Tibial artery (tissue), 4 donors: ENCODE measurements at regions not wholly inside any gene's neighbourhood (a gene's known extent, or its start where the extent isn't known, plus 50 kb on each side); places are given as distances from the start of the nearest gene placed in this dataset.

Experiments used
- DNase-seq, 2 donors: peaks; one replicate each; pipeline ENCODE4 v3.0.0-alpha.2; 2019
- H3K27ac ChIP-seq, 2 donors: fragments of 200-600 bp; sonication (generic) in 1 of 2; 1 replicate in 1 of 2; 2 replicates in 1 of 2; pipeline ENCODE4 v1.5.1; 2018 to 2019; ENCODE audit warnings: mild to moderate bottlenecking in 1 of 2
- H3K27me3 ChIP-seq, 2 donors: fragments of 200-600 bp; sonication (generic) in 1 of 2; one replicate each; pipeline versions ENCODE4 v1.5.1 to v1.6.0; 2016 to 2019
- H3K36me3 ChIP-seq, 3 donors: fragments of 200-600 bp; sonication (generic) in 2 of 3; one replicate each; pipeline ENCODE4 v1.5.1; 2016 to 2019; ENCODE audit warnings: mild to moderate bottlenecking in 2 of 3
- H3K4me1 ChIP-seq, 4 donors: fragments of 200-600 bp; sonication (generic) in 2 of 4; 1 replicate in 3 of 4; 2 replicates in 1 of 4; pipeline ENCODE4 v1.5.1; 2016 to 2019
- H3K4me3 ChIP-seq, 2 donors: fragments of 200-600 bp; sonication (generic) in 1 of 2; 1 replicate in 1 of 2; 2 replicates in 1 of 2; pipeline ENCODE4 v1.5.1; 2018 to 2019; ENCODE audit warnings: mild to moderate bottlenecking in 2 of 2
- H3K9me3 ChIP-seq, 3 donors: fragments of 200-600 bp; sonication (generic) in 1 of 3; one replicate each; pipeline ENCODE4 v1.5.1; 2016 to 2019
- intact Hi-C: fragments of 100-400 bp; cut with DNase I; formaldehyde crosslinking; loops from one replicate; pipeline ENCODE4 v1.15.0; 2023; ENCODE audit warnings: low total_unique reads
- TF ChIP-seq, protein P1 (sequence below), 2 experiments: fragments of 200-600 bp in 1 of 2; fragments of 450-650 bp in 1 of 2; IDR thresholded peaks; one replicate each; pipeline ENCODE4 v1.5.1; 2017 to 2019; ENCODE audit warnings: antibody characterized with exemption in 2 of 2, mild to moderate bottlenecking in 1 of 2, moderate library complexity in 1 of 2

DNA sequence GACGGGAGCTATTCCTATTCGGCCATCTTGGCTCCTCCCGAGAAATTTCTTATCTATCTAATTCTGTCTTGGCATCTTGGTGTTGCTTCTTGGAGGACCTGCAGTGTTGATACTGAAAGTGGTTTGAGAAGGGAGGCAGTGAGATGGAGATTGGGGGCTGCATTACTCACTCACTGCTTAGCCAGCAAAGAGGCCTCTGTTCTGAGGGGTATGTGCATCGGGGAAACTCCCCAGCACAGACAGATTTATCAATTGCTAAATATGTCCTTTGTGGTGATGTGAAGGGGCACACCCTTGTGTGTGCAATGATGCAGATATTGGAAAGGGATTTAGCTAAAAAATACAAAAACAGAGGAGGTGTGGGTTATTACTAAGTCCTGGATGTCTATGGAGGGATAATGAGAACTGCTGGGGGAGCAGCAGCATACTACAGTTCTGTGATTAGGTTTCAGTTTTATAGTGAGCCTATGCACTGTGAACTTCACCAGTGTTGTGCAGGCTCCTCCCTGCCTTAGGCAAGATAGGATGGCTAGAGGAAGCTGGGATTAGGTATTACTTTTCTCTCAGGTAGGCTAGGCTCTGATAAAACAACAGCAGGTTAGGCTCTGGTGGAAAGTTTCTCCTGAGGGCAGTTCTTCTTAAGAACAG lies 279.0 kb downstream of the HS3ST1 start:
- H3K36me3 ChIP-seq, result no peaks in the 10 kb centered on the region
- TF ChIP-seq, protein P1, sequence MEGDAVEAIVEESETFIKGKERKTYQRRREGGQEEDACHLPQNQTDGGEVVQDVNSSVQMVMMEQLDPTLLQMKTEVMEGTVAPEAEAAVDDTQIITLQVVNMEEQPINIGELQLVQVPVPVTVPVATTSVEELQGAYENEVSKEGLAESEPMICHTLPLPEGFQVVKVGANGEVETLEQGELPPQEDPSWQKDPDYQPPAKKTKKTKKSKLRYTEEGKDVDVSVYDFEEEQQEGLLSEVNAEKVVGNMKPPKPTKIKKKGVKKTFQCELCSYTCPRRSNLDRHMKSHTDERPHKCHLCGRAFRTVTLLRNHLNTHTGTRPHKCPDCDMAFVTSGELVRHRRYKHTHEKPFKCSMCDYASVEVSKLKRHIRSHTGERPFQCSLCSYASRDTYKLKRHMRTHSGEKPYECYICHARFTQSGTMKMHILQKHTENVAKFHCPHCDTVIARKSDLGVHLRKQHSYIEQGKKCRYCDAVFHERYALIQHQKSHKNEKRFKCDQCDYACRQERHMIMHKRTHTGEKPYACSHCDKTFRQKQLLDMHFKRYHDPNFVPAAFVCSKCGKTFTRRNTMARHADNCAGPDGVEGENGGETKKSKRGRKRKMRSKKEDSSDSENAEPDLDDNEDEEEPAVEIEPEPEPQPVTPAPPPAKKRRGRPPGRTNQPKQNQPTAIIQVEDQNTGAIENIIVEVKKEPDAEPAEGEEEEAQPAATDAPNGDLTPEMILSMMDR (IDR thresholded peaks at IDR 0.05), result no peak
- no peak overlapping the region for H3K4me3 ChIP-seq
- H3K27me3 ChIP-seq, result no peaks in the 10 kb centered on the region
- intact Hi-C loops, result no loop called here
- H3K27ac ChIP-seq, result no peak overlapping the region
- H3K9me3 ChIP-seq, result no peaks in the 10 kb centered on the region
- H3K4me1 ChIP-seq, result no peaks in the 10 kb centered on the region
- no peak for DNase-seq

DNA sequence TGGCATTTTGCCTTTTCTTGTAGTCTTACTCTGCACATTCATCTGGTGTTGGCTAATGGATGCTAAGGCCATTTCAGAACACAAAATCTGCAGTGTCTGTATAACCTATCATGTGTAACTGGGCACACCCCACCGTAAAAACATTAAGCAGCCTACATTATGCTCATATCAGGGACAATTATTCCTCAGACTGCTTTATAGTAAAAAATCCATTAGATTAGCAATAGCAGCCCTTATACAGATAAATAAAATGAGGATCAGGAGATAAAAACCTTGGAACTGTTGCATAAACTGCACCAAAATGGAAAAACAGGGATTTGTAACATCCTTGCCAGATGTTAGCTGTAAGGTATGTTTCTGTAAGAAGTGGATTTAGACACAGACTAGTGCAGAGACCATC lies 288.8 kb downstream of the HS3ST1 start:
- no peak overlapping the region for H3K27ac ChIP-seq
- no peaks in the 10 kb centered on the region for H3K9me3 ChIP-seq
- no peaks in the 10 kb centered on the region for H3K4me1 ChIP-seq
- TF ChIP-seq, protein P1 (IDR thresholded peaks at IDR 0.05), result no peak
- intact Hi-C loops, result no loop called here
- no peaks in the 10 kb centered on the region for H3K36me3 ChIP-seq
- no peaks in the 10 kb centered on the region for H3K27me3 ChIP-seq
- H3K4me3 ChIP-seq, result no peak overlapping the region
- DNase-seq, result no peak

DNA sequence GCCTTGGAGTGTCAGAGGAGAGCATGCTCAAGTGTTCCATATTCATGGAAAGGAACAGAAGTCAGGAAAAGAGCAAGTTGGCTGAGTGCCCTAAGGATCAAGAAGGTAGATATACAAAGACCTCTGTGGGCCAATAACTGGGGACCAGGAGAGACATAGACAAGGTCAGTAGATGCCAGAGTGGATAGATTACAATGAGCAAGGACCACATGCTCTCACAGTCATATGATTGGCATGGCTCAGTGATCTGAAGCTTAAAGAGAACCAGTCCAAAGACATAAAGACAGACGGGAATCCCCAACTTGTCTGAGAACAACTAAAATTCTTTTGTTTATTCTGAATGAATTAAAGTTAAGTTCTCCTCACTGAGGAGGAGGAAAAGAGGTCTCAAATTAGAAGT lies 289.7 kb downstream of the HS3ST1 start:
- TF ChIP-seq, protein P1 (IDR thresholded peaks at IDR 0.05), result no peak
- H3K4me1 ChIP-seq, result no peaks in the 10 kb centered on the region
- no peak overlapping the region for H3K4me3 ChIP-seq
- no peaks in the 10 kb centered on the region for H3K27me3 ChIP-seq
- no peaks in the 10 kb centered on the region for H3K9me3 ChIP-seq
- no peaks in the 10 kb centered on the region for H3K36me3 ChIP-seq
- H3K27ac ChIP-seq, result no peak overlapping the region
- DNase-seq, result no peak
- intact Hi-C loops, result no loop called here

DNA sequence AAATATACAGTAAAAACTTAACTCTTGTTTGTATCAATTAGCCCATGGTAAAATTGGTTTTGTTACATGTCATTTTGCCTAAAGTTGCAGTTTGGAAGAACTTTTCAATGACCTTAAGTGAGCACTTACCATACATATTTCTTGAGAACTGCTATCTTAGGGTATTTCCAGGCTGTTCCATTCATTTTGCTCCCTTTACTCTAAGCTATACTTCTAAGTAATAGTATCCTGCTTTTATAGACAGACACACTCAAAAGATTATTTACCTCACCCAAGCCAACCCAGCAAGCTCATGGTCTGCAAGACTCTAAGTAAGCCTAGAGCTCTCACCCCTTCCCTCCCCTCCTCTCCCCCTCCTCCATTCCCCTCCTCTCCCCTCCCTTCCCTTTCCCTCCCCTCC lies 294.0 kb downstream of the HS3ST1 start:
- Histone ChIP-seq H3K4me3 (no peak overlapping the region), H3K4me1 (no peaks in the 10 kb centered on the region), H3K27ac (no peak overlapping the region), H3K27me3 (no peaks in the 10 kb centered on the region), H3K36me3 (no peaks in the 10 kb centered on the region), H3K9me3 (no peaks in the 10 kb centered on the region)
- no peak for DNase-seq
- intact Hi-C loops, result no loop called here
- TF ChIP-seq, protein P1 (IDR thresholded peaks at IDR 0.05), result no peak

DNA sequence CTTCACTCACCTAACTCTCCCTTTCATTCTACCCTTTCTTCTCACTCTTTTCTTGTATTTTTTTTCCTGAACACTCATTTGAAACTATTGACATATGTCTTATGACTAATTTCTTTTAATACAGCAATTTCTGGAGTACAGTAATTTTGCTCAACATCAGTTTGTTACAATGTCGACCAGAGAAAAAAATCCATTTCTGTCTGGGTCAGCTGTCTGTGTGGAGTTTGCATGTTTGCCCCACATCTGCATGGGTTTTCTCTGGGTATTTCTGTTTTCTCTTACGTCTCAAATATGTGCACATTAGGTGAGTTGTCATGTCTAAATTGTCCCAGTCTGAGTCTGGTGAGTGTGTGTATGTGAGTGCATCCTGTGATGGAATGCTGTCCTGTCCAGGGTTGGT lies 294.8 kb downstream of the HS3ST1 start:
- no peak for DNase-seq
- H3K36me3 ChIP-seq, result no peaks in the 10 kb centered on the region
- TF ChIP-seq, protein P1 (IDR thresholded peaks at IDR 0.05), result no peak

DNA sequence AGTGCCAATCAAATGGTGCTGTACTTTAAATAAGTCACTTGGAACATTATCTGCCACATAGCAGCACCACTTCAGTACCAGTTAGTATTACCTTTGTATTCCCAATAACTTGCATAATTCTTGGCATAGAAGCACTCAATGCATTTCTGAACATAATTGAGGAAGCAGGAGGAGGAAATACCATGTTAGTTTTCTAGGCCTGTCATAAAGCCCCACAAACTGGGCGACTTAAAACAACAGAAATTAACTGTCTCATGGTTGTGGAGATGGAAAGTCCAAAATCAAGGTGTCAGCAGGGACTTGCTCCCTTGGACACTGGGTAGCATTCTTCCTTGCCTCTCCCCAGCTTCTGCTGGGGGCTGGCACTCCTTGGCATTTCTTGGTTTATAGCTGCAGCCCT lies 296.2 kb downstream of the HS3ST1 start:
- no peaks in the 10 kb centered on the region for H3K27me3 ChIP-seq
- H3K27ac ChIP-seq, result no peak overlapping the region
- H3K36me3 ChIP-seq, result no peaks in the 10 kb centered on the region
- no peak overlapping the region for H3K4me3 ChIP-seq
- intact Hi-C loops, result no loop called here
- TF ChIP-seq, protein P1 (IDR thresholded peaks at IDR 0.05), result no peak
- DNase-seq, result no peak
- H3K9me3 ChIP-seq, result no peaks in the 10 kb centered on the region
- H3K4me1 ChIP-seq, result no peaks in the 10 kb centered on the region

More for the DNA sequence above, 294.8 kb downstream of the HS3ST1 start:
- intact Hi-C loops, result no loop called here
- Histone ChIP-seq H3K9me3 (no peaks in the 10 kb centered on the region), H3K4me1 (no peaks in the 10 kb centered on the region), H3K4me3 (no peak overlapping the region), H3K27me3 (no peaks in the 10 kb centered on the region), H3K27ac (no peak overlapping the region)
